Spinal cord (tissue), 9 donors: ENCODE measurements at regions not wholly inside any gene's neighbourhood (a gene's known extent, or its start where the extent isn't known, plus 50 kb on each side); places are given as distances from the start of the nearest gene placed in this dataset.

Experiments
- DNase-seq, 6 donors: peaks; one replicate each; pipeline versions ENCODE4 v3.0.0 to v3.0.0-alpha.2; 2013 to 2015; ENCODE audit warnings: low spot score in 6 of 6, low read depth in 4 of 6
- H3K27ac ChIP-seq: one replicate; pipeline ENCODE4 v1.5.1; 2013; ENCODE audit warnings: low read depth, low read length, control low read depth
- H3K27me3 ChIP-seq: one replicate; pipeline ENCODE4 v1.6.1; 2013; ENCODE audit warnings: low read length; ENCODE audit not compliant: control insufficient read depth, insufficient read depth
- H3K36me3 ChIP-seq: one replicate; pipeline ENCODE4 v1.6.1; 2013; ENCODE audit warnings: low read length; ENCODE audit not compliant: control insufficient read depth, insufficient read depth
- H3K4me1 ChIP-seq: one replicate; pipeline ENCODE4 v1.6.1; 2013; ENCODE audit warnings: low read length; ENCODE audit not compliant: control insufficient read depth, insufficient read depth
- H3K4me3 ChIP-seq: one replicate; pipeline ENCODE4 v1.5.1; 2013; ENCODE audit warnings: low read depth, low read length, control low read depth
- H3K9me3 ChIP-seq: one replicate; pipeline ENCODE4 v1.6.1; 2013; ENCODE audit warnings: low read length; ENCODE audit not compliant: control insufficient read depth, insufficient read depth
- WGBS: methylation state at CpG from one replicate; pipeline ENCODE4 v1.1.5; 2013; ENCODE audit warnings: missing lambda C conversion rate; ENCODE audit not compliant: insufficient coverage; 5-methylcytosine and 5-hydroxymethylcytosine counted together
- donor health status: healthy.

DNA sequence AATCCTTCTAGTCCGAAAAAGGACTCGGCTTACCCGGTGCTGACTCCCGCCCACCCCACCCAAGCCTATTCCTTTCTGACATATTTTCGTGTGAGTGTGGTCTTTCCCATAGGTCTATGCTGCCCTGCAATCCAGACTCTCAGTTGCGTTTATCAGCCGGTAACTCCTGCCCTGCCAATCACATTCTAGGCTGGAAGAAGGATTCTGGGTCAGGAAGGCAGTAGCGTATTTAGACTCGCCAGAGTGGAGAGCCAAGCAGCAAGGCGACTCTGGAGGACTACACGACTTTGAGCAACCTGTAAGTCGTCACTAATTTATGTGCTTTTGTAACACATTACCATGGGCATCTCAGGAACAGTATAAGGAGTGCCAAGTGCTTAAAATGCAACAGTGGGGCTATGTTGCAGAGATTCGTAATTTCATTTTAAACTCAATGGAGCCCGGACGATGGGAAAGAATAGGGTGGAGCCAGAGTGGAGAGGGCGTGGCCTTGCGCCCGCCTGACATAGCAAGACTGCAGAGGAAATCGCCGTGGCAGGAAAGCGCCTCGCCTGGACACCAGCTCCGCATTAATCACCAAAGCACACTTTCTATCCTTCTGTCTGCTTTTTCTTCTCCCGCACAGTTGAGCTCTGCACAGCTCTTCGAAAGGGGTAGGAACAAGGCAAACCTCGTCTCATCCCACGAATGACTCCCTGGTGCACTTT, 1044.2 kb downstream of the AGBL1 start:
- H3K4me3 ChIP-seq, result no peak overlapping the region
- no peaks in the 10 kb centered on the region for H3K36me3 ChIP-seq
- H3K9me3 ChIP-seq, result no peaks in the 10 kb centered on the region
- H3K27me3 ChIP-seq, result no peaks in the 10 kb centered on the region
- no peaks in the 10 kb centered on the region for H3K4me1 ChIP-seq
- H3K27ac ChIP-seq, result no peak overlapping the region
- peak in 1 of 6 donors; percentile 43 for DNase-seq
- 82% methylated on average over 17 of the region's 27 CpGs for WGBS

DNA sequence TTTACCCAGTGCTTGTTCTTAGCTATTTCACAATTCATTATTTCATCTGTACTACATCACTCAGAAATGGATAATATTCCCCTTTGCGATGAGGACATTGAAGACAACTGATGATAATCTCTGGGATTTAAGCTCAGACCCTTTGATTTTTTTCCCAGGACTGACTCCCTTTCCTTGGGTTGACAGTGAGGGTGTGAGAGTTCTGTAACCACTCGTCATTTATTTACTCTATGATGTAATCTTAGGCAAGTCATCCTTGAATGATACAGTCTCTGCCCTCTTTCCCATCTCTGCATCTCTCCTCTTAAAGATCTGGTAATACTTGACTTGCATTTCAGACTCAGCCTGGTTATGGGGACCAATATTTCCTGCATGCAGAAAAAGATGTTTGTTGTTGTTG, 1041.7 kb downstream of the AGBL1 start:
- Histone ChIP-seq H3K4me1 (peaks cover 3% of the 10 kb centered on the region), H3K27me3 (no peaks in the 10 kb centered on the region), H3K36me3 (no peaks in the 10 kb centered on the region), H3K9me3 (no peaks in the 10 kb centered on the region), H3K4me3 (no peak overlapping the region), H3K27ac (no peak overlapping the region)
- WGBS, result 40% methylated on average over 1 of the region's 2 CpGs
- DNase-seq, result no peak

DNA sequence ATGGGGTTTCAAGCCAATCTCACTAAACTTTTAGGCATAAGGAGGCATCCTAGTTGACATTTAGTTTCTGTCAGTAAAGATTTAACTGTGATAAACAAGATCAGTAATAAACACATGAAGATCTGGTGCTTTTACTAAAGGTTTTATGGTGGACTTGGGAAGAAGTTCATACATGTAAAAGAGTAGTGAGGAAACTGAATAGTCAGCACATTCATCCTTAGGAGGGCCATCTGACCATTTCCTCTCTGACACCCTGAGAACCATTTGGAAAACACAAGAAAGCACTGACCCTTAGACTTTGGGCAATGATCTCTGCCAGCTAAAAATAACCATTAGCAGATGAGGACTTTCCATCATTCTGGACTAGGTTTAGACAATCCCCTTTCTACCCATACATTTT, 1040.9 kb downstream of the AGBL1 start:
- H3K9me3 ChIP-seq, result no peaks in the 10 kb centered on the region
- H3K27me3 ChIP-seq, result no peaks in the 10 kb centered on the region
- H3K36me3 ChIP-seq, result no peaks in the 10 kb centered on the region
- no peak overlapping the region for H3K4me3 ChIP-seq
- peaks cover 3% of the 10 kb centered on the region for H3K4me1 ChIP-seq
- DNase-seq, result no peak
- H3K27ac ChIP-seq, result no peak overlapping the region

DNA sequence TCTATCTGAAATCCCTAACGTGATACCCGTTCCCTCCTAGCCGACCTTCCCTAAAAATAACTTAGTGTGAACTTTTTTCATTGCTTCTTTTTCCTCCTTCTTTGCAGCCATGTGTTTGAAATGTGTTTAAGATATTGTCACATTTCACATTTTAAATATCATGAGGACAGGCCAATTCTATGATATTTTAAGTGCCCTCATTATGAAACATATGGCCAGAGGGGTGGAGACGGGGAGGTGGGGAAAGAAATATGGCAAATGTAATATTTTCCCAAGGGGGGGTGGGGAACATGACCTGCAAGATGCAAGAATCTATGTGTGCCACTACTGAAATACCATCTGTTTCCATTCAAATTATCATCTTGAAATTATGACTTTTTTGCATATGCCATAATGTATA, 1039.2 kb downstream of the AGBL1 start:
- 100% methylated on average over 3 of the region's 4 CpGs for WGBS
- H3K27me3 ChIP-seq, result no peaks in the 10 kb centered on the region
- H3K4me1 ChIP-seq, result peaks cover 3% of the 10 kb centered on the region
- DNase-seq, result peak in 1 of 6 donors; percentile 77
- H3K27ac ChIP-seq, result no peak overlapping the region
- H3K36me3 ChIP-seq, result no peaks in the 10 kb centered on the region
- no peaks in the 10 kb centered on the region for H3K9me3 ChIP-seq
- H3K4me3 ChIP-seq, result no peak overlapping the region

GRCh38 chr15:87118435-87118834, 1038.8 kb downstream of the AGBL1 start:
- no peaks in the 10 kb centered on the region for H3K36me3 ChIP-seq
- no peak overlapping the region for H3K4me3 ChIP-seq
- H3K27ac ChIP-seq, result no peak overlapping the region
- WGBS, result 89% methylated on average over 2 of the region's 3 CpGs
- peaks cover 3% of the 10 kb centered on the region for H3K4me1 ChIP-seq
- no peaks in the 10 kb centered on the region for H3K27me3 ChIP-seq
- no peaks in the 10 kb centered on the region for H3K9me3 ChIP-seq
- DNase-seq, result peak in 1 of 6 donors; percentile 10

DNA sequence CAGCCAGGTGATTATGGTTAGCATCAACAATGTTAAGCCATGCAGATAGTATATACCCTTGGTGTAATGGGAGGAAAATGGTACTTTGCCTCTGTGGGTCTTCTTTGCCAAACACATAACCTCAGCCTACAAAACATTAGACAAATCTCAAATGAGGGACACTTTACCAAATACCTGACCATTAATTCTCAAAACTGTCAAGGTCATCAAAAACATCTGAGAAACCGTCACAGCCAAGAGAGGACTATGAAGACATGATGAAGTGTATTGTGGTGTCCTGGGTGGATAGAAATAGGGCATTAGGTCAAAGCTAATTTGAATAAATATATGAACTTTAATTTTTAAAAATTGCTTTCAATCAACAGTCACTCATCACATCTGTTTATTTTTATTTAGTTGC, 1036.1 kb downstream of the AGBL1 start:
- no peak overlapping the region for H3K27ac ChIP-seq
- no peak for DNase-seq
- H3K27me3 ChIP-seq, result no peaks in the 10 kb centered on the region
- WGBS, result no CpG with 5 or more reads among the region's 1 CpG
- H3K36me3 ChIP-seq, result no peaks in the 10 kb centered on the region
- H3K9me3 ChIP-seq, result no peaks in the 10 kb centered on the region
- H3K4me3 ChIP-seq, result no peak overlapping the region
- H3K4me1 ChIP-seq, result peaks cover 3% of the 10 kb centered on the region

DNA sequence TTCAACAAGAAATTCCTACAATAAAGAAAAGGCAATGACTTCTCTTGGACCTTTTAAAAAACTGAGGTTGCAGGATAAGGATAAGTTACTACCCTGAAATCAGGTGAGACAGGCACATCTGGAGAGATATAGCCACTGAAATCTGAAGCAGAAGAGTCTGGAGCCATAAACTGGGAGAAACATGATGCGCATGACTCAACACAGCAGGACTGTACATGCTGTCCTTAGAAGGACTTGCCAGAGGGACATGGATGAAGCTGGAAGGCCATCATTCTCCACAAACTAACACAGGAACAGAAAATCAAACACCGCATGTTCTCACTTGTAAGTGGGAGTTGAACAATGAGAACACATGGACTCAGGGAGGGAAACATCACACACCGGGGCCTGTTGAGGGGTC, 1020.2 kb downstream of the AGBL1 start:
- Histone ChIP-seq H3K4me3 (no peak overlapping the region), H3K27me3 (no peaks in the 10 kb centered on the region), H3K36me3 (no peaks in the 10 kb centered on the region), H3K27ac (no peak overlapping the region), H3K4me1 (no peaks in the 10 kb centered on the region), H3K9me3 (peaks cover 5% of the 10 kb centered on the region)
- DNase-seq, result no peak
- no CpG with 5 or more reads among the region's 3 CpGs for WGBS

- no peak overlapping the region for H3K4me3 ChIP-seq
- no peaks in the 10 kb centered on the region for H3K4me1 ChIP-seq
- H3K27ac ChIP-seq, result no peak overlapping the region
- 92% methylated on average over 2 of the region's 2 CpGs for WGBS
- H3K36me3 ChIP-seq, result no peaks in the 10 kb centered on the region
- DNase-seq, result no peak
- no peaks in the 10 kb centered on the region for H3K9me3 ChIP-seq
- no peaks in the 10 kb centered on the region for H3K27me3 ChIP-seq
Observed at GRCh38 chr15:87089551-87089950, 1009.9 kb downstream of the AGBL1 start.

DNA sequence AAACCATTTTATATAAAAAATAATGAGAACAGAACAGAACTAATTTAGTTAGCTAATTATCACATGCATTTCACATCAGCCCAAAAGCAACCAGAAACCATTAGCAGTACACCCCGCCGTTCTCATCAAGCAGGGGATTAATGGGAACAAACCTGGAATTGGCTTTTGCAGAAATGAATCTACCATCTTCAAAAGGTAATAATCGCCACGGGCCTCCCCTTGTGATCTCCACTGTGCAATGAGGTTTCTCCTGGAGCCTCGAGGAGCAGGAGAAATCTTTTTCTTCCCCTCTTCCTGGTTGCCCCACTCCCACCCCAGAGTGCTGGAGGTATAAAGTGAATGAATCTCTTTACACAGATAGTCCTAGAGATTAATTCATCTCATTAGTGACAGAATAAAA, 1003.5 kb downstream of the AGBL1 start:
- Histone ChIP-seq H3K9me3 (no peaks in the 10 kb centered on the region), H3K4me1 (no peaks in the 10 kb centered on the region), H3K27me3 (no peaks in the 10 kb centered on the region), H3K4me3 (no peak overlapping the region), H3K27ac (no peak overlapping the region), H3K36me3 (no peaks in the 10 kb centered on the region)
- no CpG with 5 or more reads among the region's 5 CpGs for WGBS
- DNase-seq, result peak in 1 of 6 donors; percentile 69

GRCh38 chr15:87082581-87082980, 1002.9 kb downstream of the AGBL1 start:
- H3K4me3 ChIP-seq, result no peak overlapping the region
- H3K9me3 ChIP-seq, result no peaks in the 10 kb centered on the region
- H3K27ac ChIP-seq, result no peak overlapping the region
- DNase-seq, result peak in 1 of 6 donors; percentile 60
- H3K36me3 ChIP-seq, result no peaks in the 10 kb centered on the region
- 73% methylated on average over 1 of the region's 2 CpGs for WGBS
- H3K4me1 ChIP-seq, result no peaks in the 10 kb centered on the region
- no peaks in the 10 kb centered on the region for H3K27me3 ChIP-seq
